22Rv1 (cell line): ENCODE measurements at regions not wholly inside any gene's neighbourhood (a gene's known extent, or its start where the extent isn't known, plus 50 kb on each side); places are given as distances from the start of the nearest gene placed in this dataset.

ENCODE experiments used
- H3K27ac ChIP-seq: fragments of 450-650 bp; 2 replicates; pipeline ENCODE4 v1.5.1; 2017
- CTCF ChIP-seq: fragments of 450-650 bp; IDR thresholded peaks from 2 replicates; pipeline ENCODE4 v1.5.1; 2017; ENCODE audit warnings: mild to moderate bottlenecking
- ZFX ChIP-seq: fragments of 450-650 bp; IDR thresholded peaks from 2 replicates; pipeline ENCODE4 v1.6.1; 2017; ENCODE audit warnings: antibody characterized with exemption, borderline replicate concordance

- TF ChIP-seq ZFX, result no peak
- no peak for TF ChIP-seq CTCF
- no peak overlapping the region for H3K27ac ChIP-seq
Observed at GRCh38 chr10:131621784-131622624, 278.8 kb upstream of the PPP2R2D start.

GRCh38 chr10:131625041-131625440, 275.8 kb upstream of the PPP2R2D start:
- no peak for TF ChIP-seq CTCF
- no peak for TF ChIP-seq ZFX
- H3K27ac ChIP-seq, result no peak overlapping the region

- H3K27ac ChIP-seq, result no peak overlapping the region
- TF ChIP-seq ZFX (no peak), CTCF (no peak)
Observed at GRCh38 chr10:131626274-131626673, 274.5 kb upstream of the PPP2R2D start.

- no peak for TF ChIP-seq CTCF
- TF ChIP-seq ZFX, result no peak
- H3K27ac ChIP-seq, result no peak overlapping the region
Observed at GRCh38 chr10:131629026-131629770, 271.6 kb upstream of the PPP2R2D start.

GRCh38 chr10:131630772-131631258, 270.0 kb upstream of the PPP2R2D start:
- no peak for TF ChIP-seq CTCF
- TF ChIP-seq ZFX, result no peak
- H3K27ac ChIP-seq, result no peak overlapping the region

GRCh38 chr10:131631619-131632018, 269.2 kb upstream of the PPP2R2D start:
- H3K27ac ChIP-seq, result no peak overlapping the region
- TF ChIP-seq ZFX, result no peak
- no peak for TF ChIP-seq CTCF

GRCh38 chr10:131635564-131636015, 265.2 kb upstream of the PPP2R2D start:
- no peak overlapping the region for H3K27ac ChIP-seq
- no peak for TF ChIP-seq ZFX
- TF ChIP-seq CTCF, result no peak
